A549 (cell line): ENCODE measurements at regions not wholly inside any gene's neighbourhood (a gene's known extent, or its start where the extent isn't known, plus 50 kb on each side); places are given as distances from the start of the nearest gene placed in this dataset.

Experiments used
- CTCF ChIP-seq: fragments of >200 bp; sonication (Bioruptor Twin); formaldehyde crosslinking; IDR thresholded peaks from 3 replicates; pipeline ENCODE4 v1.5.1; 2016
- EP300 ChIP-seq, 2 experiments: fragments of >200 bp; sonication (Bioruptor Twin); formaldehyde crosslinking; IDR thresholded peaks; 2 replicates in 1 of 2; 3 replicates in 1 of 2; pipeline ENCODE4 v1.6.1; 2016 to 2017
- HMGXB4 ChIP-seq: fragments of 250-450 bp; sonication (Bioruptor Pico); IDR thresholded peaks from 2 replicates; pipeline ENCODE4 v1.5.0; 2021; ENCODE audit warnings: mild to moderate bottlenecking, moderate library complexity, borderline replicate concordance
- MAX ChIP-seq: IDR thresholded peaks from 2 replicates; pipeline ENCODE4 v1.6.1; 2012
- POLR2A ChIP-seq: IDR thresholded peaks from 2 replicates; pipeline ENCODE4 v1.6.1; 2012; ENCODE audit warnings: mild to moderate bottlenecking, low read length
- TP53 ChIP-seq: fragments of 250-450 bp; sonication (Bioruptor Pico); IDR thresholded peaks from 2 replicates; pipeline ENCODE4 v1.5.0; 2021; ENCODE audit warnings: mild to moderate bottlenecking, moderate library complexity

GRCh38 chr13:105336706-105337576, 1198.5 kb downstream of the EFNB2 start:
- no peak for TF ChIP-seq POLR2A
- no peak for TF ChIP-seq MAX
- no peak for TF ChIP-seq EP300 (IDR thresholded peaks at IDR 0.05)
- TF ChIP-seq CTCF, result no peak
- no peak for TF ChIP-seq TP53 (CRISPR knock-in tag)
- TF ChIP-seq HMGXB4 (CRISPR knock-in tag), result no peak
